Left ventricle myocardium superior (tissue), 1 donor: ENCODE measurements at regions not wholly inside any gene's neighbourhood (a gene's known extent, or its start where the extent isn't known, plus 50 kb on each side); places are given as distances from the start of the nearest gene placed in this dataset.

Experiments used
- ATAC-seq: fragments of 200-7000 bp; cut with Tn5 transposase; one replicate; pipeline ENCODE4 v1.9.1; 2020; ENCODE audit warnings: mild to moderate bottlenecking, moderate library complexity
- DNase-seq: peaks from one replicate; pipeline ENCODE4 v3.0.0-alpha.2; 2020
- intact Hi-C: fragments of 100-400 bp; cut with micrococcal nuclease; formaldehyde crosslinking; loops from one replicate; pipeline ENCODE4 v1.11.0; 2022
- donor health status: DM: no; HTN: yes; CAD: no; lungs with severe emphysema.

GRCh38 chr4:120144041-120144440, 77.4 kb upstream of the MAD2L1 start:
- intact Hi-C loops: no loop called here

GRCh38 chr4:120139392-120139791, 72.7 kb upstream of the MAD2L1 start:
- no peak for ATAC-seq
- intact Hi-C loops: no loop called here

More at GRCh38 chr4:120144041-120144440, 77.4 kb upstream of the MAD2L1 start:
- DNase-seq: no peak
- ATAC-seq: no peak

GRCh38 chr4:120132935-120133334, 66.3 kb upstream of the MAD2L1 start:
- DNase-seq: no peak
- intact Hi-C loops: no loop called here
- ATAC-seq: no peak

More at GRCh38 chr4:120139392-120139791, 72.7 kb upstream of the MAD2L1 start:
- no peak for DNase-seq

DNA sequence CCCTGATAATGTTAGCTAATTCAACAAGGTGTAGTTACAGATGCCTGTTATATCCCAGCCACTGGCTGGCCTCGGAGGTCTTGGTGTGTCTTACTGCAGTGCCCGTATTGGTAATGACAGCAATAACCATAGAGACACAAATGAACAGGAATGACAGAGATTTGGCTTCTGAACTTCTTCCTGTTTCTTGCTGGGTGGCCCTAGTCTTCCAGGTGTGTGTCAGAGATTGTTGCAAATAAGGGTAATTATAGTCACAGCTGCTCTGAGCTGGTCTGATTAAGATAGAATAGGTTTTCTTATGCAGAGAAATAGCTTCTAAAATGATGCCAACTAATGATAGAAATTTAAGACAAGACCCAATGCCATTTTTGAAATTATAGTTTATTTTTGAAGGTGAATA, 64.1 kb upstream of the MAD2L1 start:
- no peak for DNase-seq
- intact Hi-C loops: no loop called here
- ATAC-seq: no peak
